HG02973 (cell line): ENCODE measurements at regions not wholly inside any gene's neighbourhood (a gene's known extent, or its start where the extent isn't known, plus 50 kb on each side); places are given as distances from the start of the nearest gene placed in this dataset.
"Not testable (repeated sequence)": the region's sequence is repeated elsewhere in the genome, so short reads cannot be mapped to it uniquely, and the experiment has no call there.

Experiments
- ATAC-seq: cut with Tn5 transposase; IDR thresholded peaks from one replicate; pipeline ENCODE4 v1.9.1; 2021; ENCODE audit warnings: moderate library complexity; ENCODE audit not compliant: unreplicated experiment

GRCh38 chr3:176357891-176358290, 839.4 kb downstream of the TBL1XR1 start:
- no peak for ATAC-seq

GRCh38 chr3:176354843-176355242, 842.4 kb downstream of the TBL1XR1 start:
- ATAC-seq, result no peak

- ATAC-seq, result no peak
Observed at GRCh38 chr3:176352716-176353334, 844.5 kb downstream of the TBL1XR1 start.

DNA sequence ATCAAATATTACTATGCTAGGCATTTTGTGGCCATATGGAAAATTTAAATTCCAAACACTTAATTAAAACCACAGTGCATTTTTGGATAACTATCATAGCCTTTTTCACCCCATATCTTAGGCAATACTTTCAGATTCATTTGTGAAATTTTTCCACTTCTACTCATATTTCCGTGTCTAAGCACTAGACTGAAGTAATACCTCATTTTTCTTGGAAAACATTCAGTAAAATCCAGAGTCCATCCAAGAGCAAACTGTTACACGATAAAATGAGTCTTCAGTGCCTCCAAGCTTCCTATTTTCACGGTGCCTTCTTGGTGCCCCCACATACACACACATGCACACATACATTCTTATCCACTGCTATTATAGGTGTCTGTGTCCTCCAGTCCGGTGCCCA, 845.9 kb downstream of the TBL1XR1 start:
- no peak for ATAC-seq

DNA sequence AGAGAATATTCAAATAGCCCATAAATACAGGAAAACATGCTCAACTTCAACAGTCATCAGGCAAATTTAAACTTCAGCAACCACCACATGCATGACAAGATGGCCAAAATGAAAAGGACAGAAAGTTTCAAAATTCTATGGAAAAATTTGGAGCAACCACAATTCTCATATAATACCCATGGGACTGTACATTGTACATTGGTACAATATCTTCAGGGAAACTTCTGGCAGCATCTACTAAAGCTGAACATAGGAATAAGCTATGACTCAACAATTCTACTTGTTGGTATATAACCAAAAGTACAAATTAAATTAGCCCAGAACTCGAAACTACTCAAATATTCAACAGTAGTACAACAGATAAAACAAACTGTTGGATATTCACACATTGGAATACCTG, 847.6 kb downstream of the TBL1XR1 start:
- ATAC-seq, result no peak

GRCh38 chr3:176347424-176348146, 849.7 kb downstream of the TBL1XR1 start:
- ATAC-seq, result no peak

GRCh38 chr3:176341963-176342362, 855.3 kb downstream of the TBL1XR1 start:
- ATAC-seq, result no peak

DNA sequence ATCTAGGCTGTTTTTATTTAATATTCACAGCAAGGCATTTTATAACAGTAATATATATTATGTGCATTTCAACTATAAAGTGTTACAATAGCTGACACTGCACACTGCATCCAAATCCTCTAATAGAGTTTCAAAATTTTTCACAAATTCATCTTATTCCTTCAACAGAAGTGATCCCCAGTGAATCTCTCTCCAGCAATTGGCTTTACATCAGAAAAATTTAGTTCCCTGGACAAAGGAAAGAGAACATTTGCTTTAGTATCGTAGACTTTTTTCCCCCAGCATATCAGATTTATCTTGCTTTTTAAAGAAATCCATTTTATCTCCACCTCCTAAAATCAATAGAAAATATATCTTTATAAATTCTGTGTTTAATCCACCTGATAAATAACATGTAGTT, 868.6 kb downstream of the TBL1XR1 start:
- ATAC-seq, result no peak

GRCh38 chr3:176328198-176328597, 869.1 kb downstream of the TBL1XR1 start:
- ATAC-seq, result no peak

DNA sequence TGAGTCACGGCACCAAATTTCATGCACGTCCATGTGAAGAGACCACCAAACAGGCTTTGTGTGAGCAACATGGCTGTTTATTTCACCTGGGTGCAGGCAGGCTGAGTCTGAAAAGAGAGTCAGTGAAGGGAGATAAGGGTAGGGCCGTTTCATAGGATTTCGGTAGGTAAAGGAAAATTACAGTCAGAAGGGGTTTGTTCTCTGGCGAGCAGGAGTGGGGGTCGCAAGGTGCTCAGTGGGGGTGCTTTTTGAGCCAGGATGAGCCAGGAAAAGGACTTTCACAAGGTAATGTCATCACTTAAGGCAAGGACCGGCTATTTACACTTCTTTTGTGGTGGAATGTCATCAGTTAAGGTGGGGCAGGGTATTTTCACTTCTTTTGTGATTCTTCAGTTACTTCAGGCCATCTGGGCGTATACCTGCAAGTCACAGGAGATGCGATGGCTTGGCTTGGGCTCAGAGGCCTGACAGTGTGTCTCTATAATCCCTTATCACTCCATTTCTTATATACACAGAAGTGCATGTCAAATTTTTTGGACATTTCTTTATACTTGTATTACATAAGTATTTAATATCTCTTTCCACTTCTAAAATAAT, 870.3 kb downstream of the TBL1XR1 start:
- not testable (repeated sequence) for ATAC-seq

- ATAC-seq, result not testable (repeated sequence)
Observed at GRCh38 chr3:176321532-176321931, 875.8 kb downstream of the TBL1XR1 start.

DNA sequence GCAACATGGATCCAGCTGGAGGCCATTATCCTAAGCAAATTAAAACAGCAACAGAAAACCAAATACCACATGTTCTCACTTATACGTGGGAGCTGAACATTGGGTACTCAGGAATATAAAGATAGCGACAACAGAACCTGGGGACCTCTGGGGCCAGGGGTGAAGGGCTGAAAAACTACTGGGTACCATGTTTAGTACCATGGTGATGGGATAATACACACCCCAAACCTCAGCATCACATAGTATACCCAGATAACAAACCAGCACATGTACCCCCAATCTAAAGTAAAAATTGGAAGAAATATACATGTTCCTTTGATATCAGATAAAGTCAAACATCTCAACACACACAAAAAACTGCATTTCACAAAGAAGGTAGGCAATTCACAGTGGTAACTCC, 876.2 kb downstream of the TBL1XR1 start:
- ATAC-seq, result no peak

- ATAC-seq, result no peak
Observed at GRCh38 chr3:176313426-176313825, 883.9 kb downstream of the TBL1XR1 start.

GRCh38 chr3:176310641-176311040, 886.6 kb downstream of the TBL1XR1 start:
- ATAC-seq, result no peak

- ATAC-seq, result no peak
Observed at GRCh38 chr3:176302271-176302670, 895.0 kb downstream of the TBL1XR1 start.

DNA sequence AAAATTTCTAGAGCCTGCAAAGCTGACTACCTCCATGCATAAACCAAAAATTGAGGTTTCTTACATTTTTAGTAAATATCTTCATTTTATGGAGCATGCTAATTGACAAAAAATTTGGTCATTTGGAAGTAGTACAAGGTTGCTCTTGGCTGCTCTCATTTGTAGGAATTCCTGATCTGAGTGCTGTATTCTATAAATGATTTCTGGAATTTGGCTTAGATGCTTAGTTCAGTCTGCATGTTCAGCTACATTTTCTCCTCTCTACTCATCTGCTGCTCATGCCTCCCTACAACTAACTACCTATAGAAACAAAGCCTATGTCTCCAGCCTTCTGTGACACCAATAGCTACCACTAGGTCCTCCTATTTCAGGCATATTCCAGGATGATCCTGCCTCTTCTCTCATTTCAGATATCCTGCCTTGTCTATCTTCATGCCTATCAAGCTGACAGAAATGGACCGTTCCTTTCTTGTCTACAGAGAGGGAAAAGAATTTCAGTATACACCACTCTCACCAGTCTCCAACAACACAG, 901.1 kb downstream of the TBL1XR1 start:
- no peak for ATAC-seq

- ATAC-seq, result no peak
Observed at GRCh38 chr3:176293276-176293675, 904.0 kb downstream of the TBL1XR1 start.

- no peak for ATAC-seq
Observed at GRCh38 chr3:176286476-176287085, 910.7 kb downstream of the TBL1XR1 start.

DNA sequence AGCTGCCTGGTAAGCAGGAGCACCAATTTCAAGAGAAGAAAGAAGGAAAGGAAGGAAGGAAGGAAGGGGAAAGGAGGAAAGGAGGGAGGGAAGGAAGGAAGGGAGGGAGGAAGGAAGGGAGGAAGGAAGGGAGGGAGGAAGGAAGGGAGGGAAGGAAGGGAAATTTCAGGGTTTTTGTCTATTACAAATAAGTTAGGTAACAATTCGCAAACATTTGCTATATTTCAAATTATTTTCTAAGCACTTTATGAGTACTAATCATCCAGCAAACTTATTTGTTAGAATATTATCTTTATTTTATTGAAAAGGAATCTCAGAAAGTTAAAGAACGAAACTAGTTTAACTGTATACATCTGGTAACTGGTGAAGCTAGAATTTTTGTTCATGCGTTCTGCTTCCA, 921.7 kb downstream of the TBL1XR1 start:
- ATAC-seq, result no peak

DNA sequence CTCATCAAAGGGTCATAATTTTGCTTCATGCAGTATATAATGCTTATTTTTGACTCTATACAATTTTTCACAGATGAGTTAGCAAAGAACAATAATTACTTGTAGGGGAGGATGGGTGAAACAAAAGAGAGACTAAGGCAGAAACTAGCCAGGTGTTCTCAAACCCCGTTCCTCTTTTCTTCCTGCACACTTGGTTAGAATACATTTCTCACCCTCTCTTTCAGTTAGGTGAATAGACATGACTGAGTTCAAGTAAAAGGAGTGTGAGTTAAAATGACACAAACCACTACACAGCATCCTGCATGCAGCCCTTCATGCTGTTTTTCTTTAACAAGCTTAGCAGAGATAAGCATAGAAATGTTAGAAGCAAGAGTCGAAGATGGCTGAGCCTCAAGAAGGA, 922.2 kb downstream of the TBL1XR1 start:
- no peak for ATAC-seq

DNA sequence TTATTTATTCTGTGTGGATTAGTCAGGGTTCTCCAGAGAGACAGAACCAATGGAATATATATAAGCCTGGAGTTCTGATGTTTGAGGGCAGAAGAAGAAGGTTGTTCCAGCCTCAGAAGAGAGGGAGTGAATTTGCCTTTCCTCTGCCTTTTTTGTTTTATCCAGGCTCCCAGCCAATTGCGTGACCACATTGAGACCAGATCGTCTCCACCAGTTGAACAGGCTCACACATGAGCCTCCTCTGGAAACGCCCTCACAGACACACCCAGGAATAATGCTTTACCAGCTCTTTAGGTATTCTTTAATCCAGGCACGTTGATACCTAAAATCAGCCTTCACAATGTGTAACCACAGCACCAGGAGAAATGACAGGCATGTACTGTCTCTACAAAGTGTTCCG, 923.1 kb downstream of the TBL1XR1 start:
- no peak for ATAC-seq

DNA sequence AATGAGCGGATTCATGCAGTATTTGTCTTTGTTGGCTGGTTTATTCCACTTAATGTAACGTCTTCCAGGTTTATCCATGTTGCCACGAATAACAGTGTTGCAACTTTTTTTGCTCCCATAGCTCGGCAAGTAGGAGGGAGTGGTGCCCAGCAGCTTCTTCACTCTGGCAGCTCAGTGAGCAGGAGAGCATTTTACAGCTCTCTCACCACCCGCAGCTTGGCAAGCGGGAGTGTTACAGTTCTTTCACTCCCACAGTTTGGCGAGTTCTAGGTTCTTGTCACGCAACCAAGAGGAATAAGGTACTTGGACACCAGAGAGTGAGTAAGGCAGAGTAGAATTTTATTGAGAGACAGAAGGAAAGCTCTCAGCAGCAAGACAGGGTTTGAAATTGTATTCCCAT, 935.2 kb downstream of the TBL1XR1 start:
- ATAC-seq, result no peak
